Nephron (organoid): ENCODE measurements at regions not wholly inside any gene's neighbourhood (a gene's known extent, or its start where the extent isn't known, plus 50 kb on each side); places are given as distances from the start of the nearest gene placed in this dataset.

ENCODE experiments used
- H3K27ac Mint-ChIP-seq, 3 experiments: 2 replicates each; pipeline ENCODE4 v1.8.0; 2020; ENCODE audit warnings: mixed read lengths in 3 of 3, mild to moderate bottlenecking in 2 of 3, moderate library complexity in 1 of 3
- H3K27me3 Mint-ChIP-seq: 2 replicates; pipeline ENCODE4 v1.8.0; 2021; ENCODE audit warnings: low read depth, mild to moderate bottlenecking, moderate library complexity, mixed read lengths
- H3K36me3 Mint-ChIP-seq: 2 replicates; pipeline ENCODE4 v1.8.0; 2020; ENCODE audit warnings: low read depth, mixed read lengths
- H3K4me1 Mint-ChIP-seq: 2 replicates; pipeline ENCODE4 v1.8.0; 2020; ENCODE audit warnings: mixed read lengths
- H3K4me3 Mint-ChIP-seq, 3 experiments: 2 replicates each; pipeline ENCODE4 v1.8.0; 2020; ENCODE audit warnings: mild to moderate bottlenecking in 3 of 3, mixed read lengths in 3 of 3, moderate library complexity in 2 of 3
- H3K9me3 Mint-ChIP-seq: 2 replicates; pipeline ENCODE4 v1.8.0; 2020; ENCODE audit warnings: mixed read lengths
- CTCF ChIP-seq, 3 experiments: fragments of 200-600 bp; sonication (generic); IDR thresholded peaks; one replicate each; pipeline ENCODE4 v1.5.0; 2021; ENCODE audit warnings: antibody characterized with exemption in 3 of 3; ENCODE audit not compliant: unreplicated experiment in 3 of 3

DNA sequence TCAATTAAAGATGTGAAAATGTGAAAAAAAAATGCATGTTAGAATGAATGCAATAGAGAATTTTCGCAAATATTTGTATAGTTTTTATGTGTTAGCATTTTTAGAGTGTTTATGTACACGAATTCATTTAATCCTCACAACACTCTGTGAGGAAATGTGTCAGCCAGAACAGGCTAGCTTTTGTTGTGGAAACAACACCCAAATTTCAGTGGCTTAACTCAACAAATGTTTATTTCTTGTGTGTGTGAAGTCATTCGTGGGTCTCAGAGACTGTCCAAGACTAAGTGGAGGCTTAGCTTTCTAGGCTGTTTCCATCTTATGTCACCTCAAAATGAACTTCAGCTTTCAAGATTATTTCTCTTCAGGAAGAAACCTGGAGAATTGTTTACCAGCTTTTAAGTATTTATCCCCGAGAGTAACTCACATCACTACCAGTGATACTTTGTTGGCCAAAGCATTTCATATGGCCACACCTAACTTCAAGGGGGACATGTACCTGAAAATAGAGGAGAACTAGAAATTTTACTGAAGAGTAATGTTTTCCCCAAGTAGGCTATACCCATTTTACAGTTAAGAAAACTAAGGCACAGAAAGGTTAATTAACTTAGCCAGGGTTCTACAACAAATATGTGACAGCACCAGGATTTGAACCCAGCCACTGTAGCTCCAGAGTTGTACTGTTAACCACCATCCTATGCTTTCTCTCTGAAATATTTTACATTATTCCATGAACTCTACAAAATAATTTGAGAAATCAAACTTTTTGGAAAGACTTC lies 306.1 kb downstream of the QKI start:
- Mint-ChIP-seq H3K4me3 (no peak overlapping the region), H3K9me3 (no peaks in the 10 kb centered on the region), H3K27me3 (peaks cover 22% of the 10 kb centered on the region), H3K36me3 (no peaks in the 10 kb centered on the region), H3K4me1 (peaks cover 5% of the 10 kb centered on the region), H3K27ac (no peak overlapping the region)
- TF ChIP-seq CTCF (IDR thresholded peaks at IDR 0.05; ENCODE audit: unreplicated experiment in 3 of 3), result no peak

- Mint-ChIP-seq H3K9me3 (no peaks in the 10 kb centered on the region), H3K4me1 (peaks cover 5% of the 10 kb centered on the region), H3K27me3 (peaks cover 22% of the 10 kb centered on the region), H3K36me3 (no peaks in the 10 kb centered on the region), H3K4me3 (no peak overlapping the region), H3K27ac (no peak overlapping the region)
- TF ChIP-seq CTCF (IDR thresholded peaks at IDR 0.05; ENCODE audit: unreplicated experiment in 3 of 3), result no peak
These were observed 305.5 kb downstream of the QKI start for GRCh38 chr6:163720005-163720404.

DNA sequence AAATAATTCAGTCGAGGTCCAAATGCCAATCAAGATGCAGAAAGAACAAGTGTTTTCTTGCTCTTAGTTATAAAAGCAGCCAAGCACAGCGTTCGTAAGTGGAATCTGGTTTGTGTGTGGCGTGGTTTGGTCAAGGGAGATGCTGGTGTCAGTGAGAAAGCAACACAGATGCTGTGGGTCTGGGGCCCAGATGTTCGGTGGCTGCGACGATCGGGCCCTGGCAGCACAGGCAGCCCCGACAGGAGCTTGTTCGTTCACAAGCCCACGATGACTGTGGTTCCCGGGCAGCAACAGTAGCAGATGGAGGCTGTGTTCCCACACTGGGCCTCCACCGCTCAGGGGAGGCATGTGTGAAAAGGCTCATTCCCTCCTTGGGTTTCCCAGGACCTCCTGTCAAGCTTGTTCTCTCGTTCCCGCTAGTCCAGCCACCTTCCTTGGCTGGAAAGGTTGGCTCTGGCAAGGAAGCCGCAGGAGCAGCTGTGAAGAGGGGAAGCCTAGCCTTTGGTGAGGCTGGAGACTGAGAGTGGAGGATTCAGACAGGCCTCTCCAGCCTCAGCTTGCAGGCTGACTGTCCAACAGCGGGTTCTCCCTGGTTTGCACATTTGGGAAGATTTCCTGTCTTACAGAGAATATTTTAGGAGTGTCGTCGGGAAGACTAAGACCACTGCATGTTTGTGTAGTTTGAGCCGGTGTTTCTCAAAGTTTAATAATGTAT lies 304.7 kb downstream of the QKI start:
- TF ChIP-seq CTCF (IDR thresholded peaks at IDR 0.05; ENCODE audit: unreplicated experiment in 3 of 3), result no peak
- no peaks in the 10 kb centered on the region for H3K9me3 Mint-ChIP-seq
- H3K36me3 Mint-ChIP-seq, result no peaks in the 10 kb centered on the region
- no peak overlapping the region for H3K27ac Mint-ChIP-seq
- peaks cover 17% of the 10 kb centered on the region for H3K27me3 Mint-ChIP-seq
- no peak overlapping the region for H3K4me3 Mint-ChIP-seq
- H3K4me1 Mint-ChIP-seq, result peaks cover 5% of the 10 kb centered on the region

DNA sequence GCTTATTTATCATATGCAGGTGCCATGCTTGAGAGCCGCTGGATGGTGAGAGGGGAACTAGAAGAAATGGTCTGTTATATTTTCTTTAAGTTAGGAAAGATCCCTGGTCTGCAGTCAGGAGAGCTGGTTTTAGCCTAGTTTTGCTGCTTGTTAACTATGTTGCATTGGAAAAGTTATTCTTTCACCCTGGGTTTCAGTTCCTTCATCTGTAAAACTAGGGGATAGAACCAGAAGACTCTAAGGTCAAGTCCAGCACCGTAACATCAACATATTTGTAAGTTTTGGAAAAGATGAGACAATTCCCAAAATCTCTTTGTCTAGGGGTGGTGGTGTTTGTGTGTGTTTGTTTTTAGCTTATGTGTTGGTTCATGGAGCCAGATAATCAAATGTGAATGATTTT lies 304.0 kb downstream of the QKI start:
- peaks cover 18% of the 10 kb centered on the region for H3K27me3 Mint-ChIP-seq
- no peak overlapping the region for H3K27ac Mint-ChIP-seq

DNA sequence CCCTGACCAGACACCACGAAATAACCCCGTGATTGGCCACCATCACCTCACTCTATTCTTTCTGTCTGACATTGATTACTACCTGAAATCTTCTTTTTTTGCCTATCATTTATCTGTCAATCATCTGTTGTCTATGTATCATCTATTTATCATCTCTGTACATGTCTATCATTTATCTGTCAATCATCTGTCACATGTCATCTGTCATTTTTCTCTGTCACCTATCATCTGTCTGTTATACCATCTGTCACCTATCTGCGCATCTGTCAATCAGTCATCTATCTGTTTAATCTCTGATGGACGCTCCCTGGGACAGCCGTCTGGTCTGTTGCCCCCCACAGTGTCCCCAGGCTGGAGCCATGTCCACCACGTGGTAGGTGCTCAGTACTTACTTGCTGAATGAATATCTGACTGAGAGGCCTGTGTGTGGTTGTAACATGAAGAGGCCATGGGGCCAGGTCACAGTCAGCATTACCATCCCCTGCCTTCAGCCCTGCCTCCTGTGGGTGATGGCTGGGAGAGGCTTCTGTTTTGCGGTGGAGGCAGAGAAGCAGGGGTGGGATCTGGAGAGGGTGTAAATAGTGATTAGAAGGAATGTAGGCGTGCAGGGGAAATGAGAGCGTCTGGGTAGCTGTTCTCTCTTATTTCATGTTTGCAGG lies 302.7 kb downstream of the QKI start:
- no peak overlapping the region for H3K27ac Mint-ChIP-seq
- no peak overlapping the region for H3K4me3 Mint-ChIP-seq
- H3K36me3 Mint-ChIP-seq, result no peaks in the 10 kb centered on the region
- H3K27me3 Mint-ChIP-seq, result peaks cover 18% of the 10 kb centered on the region
- no peaks in the 10 kb centered on the region for H3K9me3 Mint-ChIP-seq
- peaks cover 5% of the 10 kb centered on the region for H3K4me1 Mint-ChIP-seq
- TF ChIP-seq CTCF (IDR thresholded peaks at IDR 0.05; ENCODE audit: unreplicated experiment in 3 of 3), result no peak

More for the DNA sequence above, 304.0 kb downstream of the QKI start:
- Mint-ChIP-seq H3K4me3 (no peak overlapping the region), H3K9me3 (no peaks in the 10 kb centered on the region), H3K36me3 (no peaks in the 10 kb centered on the region), H3K4me1 (peaks cover 5% of the 10 kb centered on the region)
- TF ChIP-seq CTCF (IDR thresholded peaks at IDR 0.05; ENCODE audit: unreplicated experiment in 3 of 3), result no peak
